WERI-Rb-1 (cell line): ENCODE measurements at regions not wholly inside any gene's neighbourhood (a gene's known extent, or its start where the extent isn't known, plus 50 kb on each side); places are given as distances from the start of the nearest gene placed in this dataset.
"Not testable (repeated sequence)": the region's sequence is repeated elsewhere in the genome, so short reads cannot be mapped to it uniquely, and the experiment has no call there.

Source experiments
- DNase-seq: peaks from one replicate; pipeline ENCODE4 v3.0.0-alpha.2; 2020
- H3K27ac ChIP-seq: fragments of 250-450 bp; sonication (Bioruptor Pico); 2 replicates; pipeline ENCODE4 v1.5.1; 2020; ENCODE audit warnings: mild to moderate bottlenecking, moderate library complexity
- H3K27me3 ChIP-seq: fragments of 250-450 bp; sonication (Bioruptor Pico); 2 replicates; pipeline ENCODE4 v1.5.1; 2021; ENCODE audit warnings: mild to moderate bottlenecking, low read depth, moderate library complexity; ENCODE audit not compliant: insufficient read depth, severe bottlenecking
- H3K36me3 ChIP-seq: fragments of 250-450 bp; sonication (Bioruptor Pico); 2 replicates; pipeline ENCODE4 v1.5.1; 2020; ENCODE audit warnings: mild to moderate bottlenecking, moderate library complexity
- H3K4me3 ChIP-seq: 2 replicates; pipeline ENCODE4 v1.5.1; 2011; ENCODE audit warnings: low read depth, mild to moderate bottlenecking, control low read depth, low read length
- H3K9me3 ChIP-seq: fragments of 250-450 bp; sonication (Bioruptor Pico); 2 replicates; pipeline ENCODE4 v1.5.1; 2021; ENCODE audit warnings: mild to moderate bottlenecking, moderate library complexity; ENCODE audit not compliant: severe bottlenecking
- CTCF ChIP-seq: IDR thresholded peaks from 2 replicates; pipeline ENCODE4 v1.5.1; 2011; ENCODE audit warnings: low read depth, mild to moderate bottlenecking, control low read depth, inconsistent platforms, low read length

GRCh38 chr5:28957450-28957849 lies 1919.1 kb upstream of the CDH9 start:
- no peak for TF ChIP-seq CTCF

GRCh38 chr5:28954074-28954473 lies 1915.7 kb upstream of the CDH9 start:
- Histone ChIP-seq H3K27me3 (no peaks in the 10 kb centered on the region), H3K27ac (no peak overlapping the region)
- no peak for TF ChIP-seq CTCF

More at GRCh38 chr5:28957450-28957849, 1919.1 kb upstream of the CDH9 start:
- H3K9me3 ChIP-seq = no peaks in the 10 kb centered on the region
- H3K4me3 ChIP-seq = no peak overlapping the region
- H3K27me3 ChIP-seq = no peaks in the 10 kb centered on the region
- H3K27ac ChIP-seq = no peak overlapping the region
- DNase-seq = no peak
- H3K36me3 ChIP-seq = no peaks in the 10 kb centered on the region

GRCh38 chr5:28947865-28948264 lies 1909.5 kb upstream of the CDH9 start:
- H3K27me3 ChIP-seq = no peaks in the 10 kb centered on the region
- DNase-seq = no peak

More at GRCh38 chr5:28954074-28954473, 1915.7 kb upstream of the CDH9 start:
- no peak overlapping the region for H3K4me3 ChIP-seq
- H3K9me3 ChIP-seq = no peaks in the 10 kb centered on the region
- H3K36me3 ChIP-seq = no peaks in the 10 kb centered on the region
- DNase-seq = no peak

GRCh38 chr5:28945859-28946258 lies 1907.5 kb upstream of the CDH9 start:
- Histone ChIP-seq H3K9me3 (no peaks in the 10 kb centered on the region), H3K27ac (no peak overlapping the region), H3K27me3 (no peaks in the 10 kb centered on the region), H3K36me3 (no peaks in the 10 kb centered on the region), H3K4me3 (no peak overlapping the region)
- no peak for TF ChIP-seq CTCF
- DNase-seq = no peak

More at GRCh38 chr5:28947865-28948264, 1909.5 kb upstream of the CDH9 start:
- no peak overlapping the region for H3K4me3 ChIP-seq
- H3K36me3 ChIP-seq = no peaks in the 10 kb centered on the region
- TF ChIP-seq CTCF = no peak
- no peak overlapping the region for H3K27ac ChIP-seq
- H3K9me3 ChIP-seq = no peaks in the 10 kb centered on the region

GRCh38 chr5:28929366-28929765 lies 1891.0 kb upstream of the CDH9 start:
- DNase-seq, H3K27me3 ChIP-seq, H3K27ac ChIP-seq, H3K4me3 ChIP-seq, H3K9me3 ChIP-seq, H3K36me3 ChIP-seq: not testable (repeated sequence)

- not testable (repeated sequence) for H3K36me3 ChIP-seq, DNase-seq, H3K27me3 ChIP-seq, H3K9me3 ChIP-seq, H3K27ac ChIP-seq, H3K4me3 ChIP-seq
Observed at GRCh38 chr5:28928327-28928790, 1890.0 kb upstream of the CDH9 start.

- TF ChIP-seq CTCF = no peak
- no peak overlapping the region for H3K27ac ChIP-seq
- H3K9me3 ChIP-seq = no peaks in the 10 kb centered on the region
- no peaks in the 10 kb centered on the region for H3K27me3 ChIP-seq
- H3K4me3 ChIP-seq = no peak overlapping the region
- H3K36me3 ChIP-seq = no peaks in the 10 kb centered on the region
- DNase-seq = no peak
Observed at GRCh38 chr5:28927559-28928326, 1889.4 kb upstream of the CDH9 start.
